NCI-H146 (cell line): ENCODE measurements at regions not wholly inside any gene's neighbourhood (a gene's known extent, or its start where the extent isn't known, plus 50 kb on each side); places are given as distances from the start of the nearest gene placed in this dataset.

Experiments
- DNase-seq: peaks from one replicate; lab custom pipeline; 2025; lab: John Stamatoyannopoulos, UW

DNA sequence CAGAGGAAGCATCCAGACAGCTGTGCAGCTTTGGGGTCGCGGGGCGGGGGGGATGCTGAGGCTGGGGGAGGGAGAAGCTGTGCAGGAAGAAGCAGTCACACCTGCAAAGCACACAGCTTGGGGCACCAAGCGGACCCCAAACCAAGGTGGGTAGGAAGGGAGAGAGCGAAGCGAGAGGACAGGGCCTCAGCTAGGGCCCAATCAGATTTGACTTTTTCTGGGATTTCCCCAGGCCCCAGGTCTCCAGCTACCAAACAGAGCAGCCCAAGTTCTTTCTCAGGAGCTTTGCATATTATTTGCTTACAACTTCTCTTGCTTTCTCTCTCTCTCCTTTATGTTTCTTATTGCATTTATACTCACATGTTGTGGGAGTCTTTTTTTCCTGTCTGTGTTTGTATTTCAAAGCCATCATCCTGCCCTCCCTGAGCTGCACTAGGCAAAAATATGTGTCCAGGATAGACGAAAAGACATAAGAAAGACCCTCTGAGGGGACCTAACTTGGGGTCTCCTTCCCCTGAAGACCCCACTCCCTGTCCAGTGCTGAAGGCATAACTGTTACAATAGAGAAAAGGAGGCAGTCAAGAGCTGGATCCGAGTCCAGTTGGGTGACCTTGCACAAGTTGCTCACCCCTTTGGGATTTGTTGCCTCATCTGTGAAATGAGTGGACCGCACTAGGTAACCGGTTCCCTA lies 50.6 kb upstream of the SMNDC1 start:
- DNase-seq: no peak

DNA sequence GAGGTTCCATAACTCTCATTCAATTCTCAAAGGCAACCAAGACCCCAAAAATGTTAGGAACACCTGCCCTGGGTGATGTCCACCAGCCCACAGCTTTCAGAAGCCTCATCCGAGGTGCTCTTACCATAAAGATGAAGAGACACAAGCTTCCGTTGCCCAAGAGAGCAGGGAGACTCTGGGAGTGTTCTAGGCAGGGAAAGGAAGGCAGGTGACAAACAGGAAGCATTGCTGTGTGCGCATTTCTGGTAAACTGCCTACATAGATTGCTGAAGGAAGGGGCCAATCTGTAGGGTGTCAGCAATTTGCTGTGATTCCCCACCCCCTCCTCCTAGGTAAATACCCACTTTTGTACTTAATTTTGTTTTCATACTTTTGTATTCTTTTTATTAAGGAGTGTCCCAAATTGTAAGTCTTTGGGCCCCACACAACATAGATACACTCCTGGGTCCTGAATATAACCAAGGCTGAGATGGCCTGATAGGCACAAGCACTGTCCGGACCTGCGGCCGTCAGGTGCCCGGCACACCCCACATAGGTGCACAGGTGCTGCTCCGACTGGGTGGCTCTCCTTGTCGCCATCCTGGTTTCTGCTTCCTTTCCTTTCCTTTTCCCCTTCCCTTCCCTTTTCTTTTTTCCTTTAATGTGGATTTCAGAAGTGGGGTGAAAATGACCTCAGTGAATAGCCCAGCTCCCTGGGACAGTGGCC lies 51.4 kb upstream of the SMNDC1 start:
- no peak for DNase-seq

DNA sequence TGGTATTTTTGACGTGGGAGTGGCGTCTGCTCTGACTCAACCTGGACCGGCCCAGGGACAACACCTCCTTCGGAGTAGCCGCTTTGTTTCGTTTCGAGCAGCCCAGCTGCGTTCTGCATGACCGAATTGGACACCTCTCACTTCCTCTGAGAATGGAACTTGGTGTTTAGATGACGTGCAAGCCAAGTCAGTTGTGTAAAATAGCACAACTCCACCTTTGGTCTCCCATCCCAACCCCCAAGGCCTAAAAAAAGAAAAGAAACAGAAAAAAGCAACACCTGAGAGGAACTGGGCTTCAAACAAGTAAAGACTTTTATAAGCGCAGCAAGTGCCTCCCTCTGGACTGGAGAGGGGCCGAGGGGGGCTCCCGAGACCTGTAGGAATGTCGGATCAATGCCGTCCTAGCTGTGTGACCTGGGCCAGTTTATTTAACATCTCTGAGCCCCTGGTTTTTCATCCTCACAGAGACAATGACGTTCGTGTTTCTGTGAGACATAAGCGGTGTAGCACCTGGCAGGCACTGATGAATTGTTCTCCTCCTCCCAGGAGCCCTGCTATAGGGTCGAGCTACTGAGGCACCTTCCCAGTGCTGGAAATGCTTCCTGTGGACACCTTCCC lies 52.0 kb upstream of the SMNDC1 start:
- no peak for DNase-seq

DNA sequence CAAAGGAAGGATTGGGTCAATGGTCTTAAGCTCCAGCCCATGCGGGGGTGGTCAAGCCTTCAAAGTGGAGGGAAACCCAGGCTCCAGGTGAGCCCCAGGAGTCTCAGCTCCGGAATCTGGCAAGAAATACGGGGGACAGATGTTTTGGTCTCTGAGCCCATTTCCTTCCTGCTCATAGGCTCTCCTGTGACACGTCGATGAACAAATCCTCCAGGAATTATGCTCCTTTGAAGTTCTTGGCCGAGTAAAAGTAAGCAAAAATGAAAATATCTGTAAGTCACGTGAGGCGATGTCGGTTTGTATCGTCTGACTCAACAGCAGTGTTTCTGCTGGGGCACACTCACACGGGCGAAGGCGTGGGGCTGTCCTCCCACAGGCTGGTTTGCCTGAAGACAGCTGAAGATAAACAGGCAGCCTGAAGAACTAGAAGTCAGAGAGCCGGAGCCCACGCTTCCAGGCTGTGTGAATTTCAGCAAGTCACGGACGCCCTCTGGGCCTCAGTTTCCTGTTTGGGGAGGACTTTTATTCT lies 52.6 kb upstream of the SMNDC1 start:
- DNase-seq: no peak

DNA sequence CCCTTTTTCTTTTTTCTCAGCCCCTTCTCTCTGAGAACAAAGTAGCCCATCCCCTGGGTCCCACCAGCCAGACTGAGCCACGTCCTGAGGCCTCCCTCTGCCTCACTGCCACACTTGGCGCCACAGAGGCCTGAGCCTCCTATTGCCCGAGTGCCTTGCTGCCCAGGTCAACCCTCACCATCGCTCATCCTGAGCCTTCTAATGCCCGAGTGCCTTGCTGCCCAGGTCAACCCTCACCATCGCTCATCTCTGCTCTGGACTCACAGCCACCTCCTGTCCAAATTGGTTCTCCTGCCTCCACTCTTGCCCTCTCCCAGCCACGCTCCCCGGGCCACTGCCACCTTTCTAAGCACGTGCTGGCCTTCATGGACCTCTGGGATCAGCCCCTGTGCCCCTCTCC lies 53.2 kb upstream of the SMNDC1 start:
- no peak for DNase-seq

DNA sequence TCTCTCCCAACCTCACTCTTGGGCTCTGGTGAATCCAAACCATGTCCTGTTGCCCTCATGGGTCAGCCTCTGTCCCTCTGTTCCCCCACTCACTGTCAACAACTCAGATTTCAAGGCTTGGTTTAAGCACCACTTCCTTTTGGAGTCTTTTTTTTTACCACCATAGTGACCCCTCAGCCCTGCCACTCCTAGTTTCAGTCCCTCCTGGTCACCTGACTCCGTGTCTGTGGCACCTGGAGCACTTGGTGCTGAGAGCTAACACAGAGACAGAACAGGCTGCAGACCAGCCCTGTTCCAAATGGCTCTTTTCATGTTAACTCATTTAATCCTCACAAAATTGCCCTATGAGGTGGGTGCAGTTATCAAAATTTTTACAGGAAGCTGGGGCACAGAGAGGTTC lies 53.6 kb upstream of the SMNDC1 start:
- DNase-seq: no peak

DNA sequence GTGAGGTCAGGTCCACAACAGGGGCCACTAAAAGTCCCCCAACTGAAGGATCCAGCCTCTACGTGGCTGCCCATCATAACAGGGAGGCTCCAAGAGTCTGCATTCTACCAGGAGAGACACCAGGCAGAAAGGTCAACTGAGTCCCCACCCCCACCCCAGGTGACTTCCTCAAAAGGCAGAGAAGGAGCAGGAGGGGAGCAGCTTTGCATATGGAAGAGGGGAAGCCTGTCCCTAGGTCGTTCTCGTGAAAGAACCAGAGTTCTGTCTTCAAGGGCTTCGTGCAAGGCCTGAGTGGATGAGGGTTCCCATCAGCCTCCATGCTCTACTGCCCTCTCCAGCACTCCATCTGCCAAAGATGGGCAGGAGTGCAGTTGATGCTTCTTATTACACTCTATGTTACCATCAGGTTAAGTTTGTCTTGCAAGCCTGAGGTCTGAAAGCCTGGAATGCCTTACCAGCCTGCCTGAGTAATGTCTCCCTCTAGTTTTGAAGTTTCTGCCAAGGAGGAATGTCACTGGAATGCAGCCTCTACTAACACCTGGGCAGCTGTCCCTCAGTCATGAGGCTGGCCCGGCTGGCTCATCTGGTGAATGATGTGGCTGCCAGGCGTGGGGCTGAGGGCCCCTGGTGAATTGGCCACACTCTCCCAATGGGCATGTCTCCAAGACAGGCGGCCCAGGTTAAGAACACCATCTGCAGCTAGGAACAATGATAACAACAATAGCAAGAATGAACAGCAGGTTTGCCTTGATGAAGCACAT lies 54.3 kb upstream of the SMNDC1 start:
- DNase-seq: no peak

DNA sequence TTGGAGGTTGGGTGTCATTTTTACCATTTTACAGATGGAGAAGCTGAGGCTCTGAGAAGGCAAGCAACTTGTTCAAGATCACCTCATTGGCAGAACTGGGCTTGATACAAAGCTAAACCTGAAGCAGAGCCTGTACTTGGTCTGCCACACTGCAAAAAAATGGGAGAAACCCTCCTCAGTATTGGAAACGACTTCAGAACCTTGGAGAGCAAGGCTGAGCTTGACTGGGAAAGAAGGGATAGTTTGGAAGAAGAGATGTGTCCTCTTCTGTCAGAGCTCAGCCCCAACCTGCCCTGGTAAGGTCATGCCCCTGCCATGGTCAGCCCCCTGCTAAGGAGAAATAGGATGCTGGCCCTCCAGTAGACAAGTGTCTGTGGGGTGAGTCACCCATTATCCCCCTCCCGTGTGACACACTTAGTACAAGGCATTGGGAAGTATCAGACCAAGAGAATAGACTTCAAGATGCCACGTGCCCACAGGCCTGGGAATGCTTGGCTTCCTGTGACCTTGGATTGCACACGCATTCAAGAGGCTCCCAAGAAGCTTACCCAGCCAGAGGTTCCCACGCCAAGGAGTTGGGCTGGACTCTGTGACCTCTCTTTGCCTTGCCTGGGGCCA lies 56.2 kb upstream of the SMNDC1 start:
- no peak for DNase-seq

DNA sequence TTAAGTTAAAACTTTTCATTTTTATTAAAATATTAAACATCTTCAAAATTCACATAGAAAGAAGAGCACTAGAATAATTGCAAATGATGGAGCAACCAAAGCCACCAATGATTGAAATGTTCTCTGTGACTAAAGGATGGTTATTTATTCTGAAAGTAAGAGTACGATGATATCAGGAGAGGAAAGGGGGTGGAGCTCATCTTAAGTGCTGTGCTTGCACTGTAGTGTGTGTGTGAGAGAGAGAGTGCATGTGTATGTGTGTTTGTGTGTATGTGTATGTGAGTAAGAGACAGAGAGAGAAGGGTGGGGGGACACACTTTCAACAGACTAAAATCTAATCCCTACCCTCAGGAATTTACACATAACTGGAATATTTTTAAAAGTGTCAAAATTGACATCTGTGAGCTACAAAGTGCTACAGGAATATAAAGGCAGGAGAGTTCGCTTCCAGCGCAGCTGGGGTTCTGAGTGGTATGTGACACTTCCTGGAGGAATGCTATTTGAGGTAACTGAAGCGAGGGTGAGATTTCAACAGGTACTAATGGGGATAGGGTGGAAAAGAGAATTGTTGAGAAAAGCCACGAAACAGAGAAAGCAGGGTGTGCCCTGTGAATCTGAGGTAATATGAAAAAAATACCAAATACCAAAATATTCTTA lies 57.2 kb upstream of the SMNDC1 start:
- no peak for DNase-seq

DNA sequence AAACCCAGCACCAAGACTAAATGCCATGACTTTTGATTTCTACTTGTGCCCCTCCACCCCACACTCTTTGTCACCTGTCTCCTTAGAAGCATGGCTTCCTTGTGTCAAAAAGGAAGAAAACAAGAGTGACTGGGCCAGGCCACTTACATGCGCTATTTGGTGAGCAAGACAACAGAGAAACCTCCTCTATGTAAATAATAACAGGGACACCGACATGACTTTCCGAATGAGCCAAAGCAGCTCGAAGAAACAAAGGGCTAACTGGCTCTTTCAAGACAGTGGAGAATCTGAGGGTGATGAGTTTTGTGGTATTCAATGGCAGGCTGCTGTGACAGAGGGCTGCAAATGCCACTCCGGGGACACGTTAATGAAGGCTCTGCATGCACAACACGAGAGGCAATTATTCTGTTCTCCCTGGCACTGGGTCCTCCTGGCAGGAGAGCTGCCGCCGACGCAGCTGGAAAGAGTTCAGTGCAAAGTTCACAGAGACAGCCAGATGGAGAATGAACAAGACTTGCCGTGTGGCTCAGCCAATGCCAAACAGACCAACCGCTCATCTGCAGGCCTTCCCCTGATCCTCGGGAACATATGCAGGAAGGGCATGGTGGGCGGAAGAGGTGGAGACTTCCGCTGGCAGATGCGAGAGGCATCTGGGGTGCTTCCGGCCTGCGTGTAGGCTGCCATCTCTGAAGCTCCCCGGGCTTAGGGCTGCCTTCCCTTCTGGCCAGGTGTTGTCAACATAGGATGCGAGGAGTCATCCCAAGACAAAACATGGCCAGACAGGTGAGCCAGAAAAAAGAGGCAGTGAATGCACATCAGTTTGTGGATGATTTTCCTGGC lies 59.1 kb upstream of the SMNDC1 start:
- DNase-seq: no peak

DNA sequence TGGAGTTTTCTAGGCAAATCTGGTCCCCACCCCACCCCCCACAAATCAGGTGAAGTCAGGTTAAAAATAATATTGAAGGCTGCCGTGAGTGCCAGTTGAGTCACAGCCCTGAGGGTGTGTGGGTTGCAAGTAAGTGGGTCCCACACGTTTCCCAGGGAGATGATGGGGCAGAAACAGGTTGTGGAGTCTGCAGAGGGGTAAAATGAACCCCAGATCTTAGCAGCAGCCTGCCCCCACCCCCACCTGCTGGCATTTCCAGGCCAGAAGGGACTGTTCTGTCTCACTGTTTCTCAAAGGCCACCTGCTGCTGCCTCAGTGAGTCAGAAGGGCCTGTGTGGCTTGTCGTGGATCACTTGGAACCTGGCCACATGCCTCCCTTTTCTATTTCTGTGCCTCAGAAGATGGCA lies 59.8 kb upstream of the SMNDC1 start:
- no peak for DNase-seq

DNA sequence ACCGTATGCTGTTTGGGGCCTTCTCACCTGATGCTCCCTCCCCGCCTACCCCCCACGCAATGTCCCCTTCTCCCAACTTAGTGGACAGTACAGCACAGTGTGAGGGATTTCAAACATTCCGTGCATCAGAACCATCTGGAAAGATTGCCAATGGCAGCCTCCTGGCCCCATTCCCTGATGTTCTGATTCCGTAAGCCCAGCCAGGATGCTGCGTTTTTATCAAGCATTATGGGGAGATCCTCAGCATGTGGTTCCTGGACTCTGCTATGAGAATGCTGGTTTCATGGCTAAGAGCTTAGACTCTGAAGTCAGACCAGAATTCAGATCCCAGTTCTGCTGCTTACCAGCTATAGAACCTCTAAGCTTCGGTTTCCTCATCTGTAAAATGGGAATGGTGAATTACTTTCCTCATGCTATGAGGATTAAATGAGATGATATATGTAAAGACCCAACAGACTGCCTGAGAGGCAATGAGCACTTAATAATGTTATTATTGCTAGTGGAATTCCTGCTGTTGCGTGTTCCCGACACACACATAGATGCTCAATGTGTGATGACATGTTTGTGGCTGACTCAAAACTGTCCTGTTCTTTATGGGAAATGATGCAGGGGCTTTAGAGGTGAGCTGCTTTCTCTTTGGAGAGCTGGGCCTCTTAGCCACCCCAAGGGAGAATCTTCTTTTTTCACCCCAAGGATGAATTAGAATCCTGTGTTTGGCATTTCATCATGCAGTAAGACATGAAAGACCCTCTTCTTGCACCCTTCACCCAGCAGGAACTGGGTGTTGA lies 60.8 kb upstream of the SMNDC1 start:
- no peak for DNase-seq

DNA sequence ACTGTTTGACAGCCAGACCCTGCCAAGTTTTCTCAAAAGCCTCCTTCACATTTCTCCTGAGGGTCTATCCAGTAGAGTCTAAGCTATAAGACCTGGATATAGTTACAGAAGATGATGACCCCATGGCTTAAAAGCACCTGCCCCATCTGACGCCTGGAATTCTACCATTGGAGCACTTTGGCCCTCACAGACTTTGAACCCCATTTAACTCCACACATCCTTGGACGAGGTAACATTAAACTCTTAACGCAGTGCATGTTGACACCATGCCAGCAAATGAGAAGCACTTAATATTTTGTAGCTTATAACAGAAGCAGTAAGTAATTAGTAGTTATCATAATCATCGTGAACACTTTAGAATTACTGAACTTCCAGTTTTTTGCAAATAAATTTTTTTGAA lies 61.9 kb upstream of the SMNDC1 start:
- no peak for DNase-seq

DNA sequence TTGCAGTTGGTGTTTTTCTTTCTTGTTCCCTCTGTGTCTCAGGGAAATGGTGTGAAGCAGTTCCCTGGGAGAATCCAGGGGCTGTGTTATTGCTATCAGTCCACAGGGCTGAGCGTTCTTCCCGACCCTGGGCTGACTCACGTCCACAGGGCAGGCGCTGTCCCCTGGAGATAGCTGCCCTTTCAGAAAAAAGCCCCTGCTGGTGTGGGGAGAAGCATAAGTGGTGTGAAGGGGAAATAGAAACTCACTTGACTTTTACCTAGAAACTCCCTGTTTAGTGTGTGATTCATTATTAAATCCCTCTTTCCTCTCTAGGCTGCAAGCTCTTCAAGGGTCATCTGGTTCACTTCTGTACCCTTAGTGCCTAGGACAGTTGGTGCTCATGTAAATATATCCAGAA lies 63.3 kb upstream of the SMNDC1 start:
- DNase-seq: no peak

DNA sequence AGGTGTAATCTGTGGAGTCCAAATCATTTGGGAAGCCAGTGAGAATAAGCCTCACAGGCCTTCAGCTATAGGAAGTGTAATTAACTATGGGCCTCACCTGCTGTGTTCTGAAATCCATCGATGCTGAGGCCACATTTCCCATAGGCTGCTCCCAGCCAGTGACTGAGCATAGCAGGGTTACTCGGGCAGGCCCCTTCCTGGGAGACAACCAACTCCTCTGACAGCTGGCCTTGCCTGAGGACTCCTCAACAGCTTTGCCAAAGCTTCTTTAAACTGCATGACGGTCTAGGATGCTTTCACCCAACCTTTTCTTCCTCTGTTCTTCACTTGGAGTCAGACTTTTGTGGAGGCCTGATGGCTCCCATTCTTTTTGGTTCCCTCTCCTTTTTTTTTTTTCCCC lies 63.8 kb upstream of the SMNDC1 start:
- DNase-seq: no peak

DNA sequence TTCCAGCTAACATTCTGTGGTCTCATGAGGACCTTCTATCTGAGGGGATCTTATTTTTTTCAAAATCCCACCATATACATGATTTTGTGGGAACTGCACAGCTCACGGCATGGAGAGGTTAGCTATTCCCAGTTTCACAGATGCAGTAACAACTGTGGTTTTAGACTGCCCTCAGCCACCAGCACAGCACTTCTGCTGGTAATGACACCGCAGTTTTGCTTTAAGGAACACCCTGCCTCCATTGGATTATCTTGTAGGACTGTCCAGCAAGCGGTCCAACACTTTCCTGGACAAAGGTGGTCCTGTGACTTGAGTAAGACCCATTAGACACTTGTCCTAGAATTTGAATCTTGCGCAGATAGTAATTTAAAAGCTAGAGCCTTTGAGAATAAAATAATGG lies 65.3 kb upstream of the SMNDC1 start:
- DNase-seq: no peak

DNA sequence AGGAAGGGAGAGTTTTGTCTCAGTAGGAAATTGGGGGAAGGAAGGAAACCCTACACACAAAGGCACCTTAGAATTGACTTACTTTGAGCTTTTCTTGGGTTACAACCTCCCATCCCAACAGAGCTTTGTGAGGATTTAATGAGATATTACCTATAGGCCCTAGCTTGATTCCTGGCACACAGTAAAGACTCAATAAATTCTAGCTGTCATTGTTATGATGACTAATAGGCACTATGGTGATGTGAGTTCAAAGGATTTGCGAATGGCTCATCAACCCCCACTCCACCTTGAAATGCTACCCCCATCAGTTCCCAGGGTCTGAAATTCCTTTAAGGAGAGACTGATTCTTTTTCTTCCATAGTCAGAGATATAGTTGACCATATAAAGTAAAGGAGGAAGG lies 67.9 kb upstream of the SMNDC1 start:
- DNase-seq: no peak

DNA sequence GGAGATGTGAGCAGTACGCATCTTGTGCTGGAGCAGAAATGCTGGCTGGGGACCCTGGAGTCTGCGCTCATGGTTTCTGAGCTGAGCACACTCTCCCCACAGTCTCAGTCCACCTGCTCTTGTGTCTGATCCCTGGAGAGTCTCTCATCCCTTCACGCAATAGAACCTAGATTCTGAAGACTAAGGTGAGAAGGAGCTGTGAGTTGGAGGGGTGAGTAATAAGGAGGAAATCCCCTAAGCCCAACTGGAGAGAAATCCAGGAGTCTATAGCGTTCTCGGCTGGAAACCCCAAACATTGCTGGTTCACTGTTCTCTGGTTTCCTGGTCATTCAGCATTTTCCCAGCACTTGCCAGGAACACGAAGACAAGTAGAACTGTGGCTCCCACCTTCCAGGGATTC lies 68.3 kb upstream of the SMNDC1 start:
- no peak for DNase-seq

DNA sequence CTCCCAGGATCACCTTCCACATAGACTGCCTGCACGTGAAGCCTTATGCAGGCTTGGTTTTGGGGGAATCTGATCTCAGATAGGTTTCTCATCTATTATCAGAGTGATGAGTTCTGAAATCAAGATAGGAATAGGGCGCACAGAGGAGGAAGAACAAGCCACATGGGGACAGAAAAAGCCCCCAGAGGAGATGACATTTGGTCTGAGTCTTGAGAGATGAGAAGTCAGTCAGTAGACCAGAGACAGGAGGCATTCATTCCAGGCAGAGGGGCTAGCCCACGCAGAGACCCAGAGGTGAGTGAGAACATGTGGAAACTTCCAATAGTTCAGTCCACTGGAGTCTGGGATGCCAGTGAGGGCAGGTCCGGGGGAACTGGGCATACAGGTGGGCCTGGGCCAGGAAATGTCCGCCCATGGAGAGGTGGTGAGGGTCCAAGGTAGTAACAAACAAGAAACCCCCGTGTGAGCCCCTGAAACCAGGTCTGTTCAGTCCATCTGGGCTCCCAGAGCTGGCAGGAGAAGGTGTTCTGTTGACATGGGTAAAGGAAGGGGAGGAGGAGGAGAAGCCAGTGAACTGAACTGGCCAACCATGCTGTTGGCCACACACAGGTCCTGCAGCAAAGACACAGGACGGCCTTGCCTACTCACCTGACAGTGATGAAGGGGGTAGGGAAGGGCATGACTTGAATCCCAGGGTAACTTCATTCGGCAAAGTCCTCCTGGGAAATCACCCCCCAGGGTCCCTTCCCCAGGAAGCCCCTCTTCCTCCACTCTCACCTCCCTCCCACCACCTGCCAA lies 69.3 kb upstream of the SMNDC1 start:
- no peak for DNase-seq
